HG03064 (cell line): ENCODE measurements at regions not wholly inside any gene's neighbourhood (a gene's known extent, or its start where the extent isn't known, plus 50 kb on each side); places are given as distances from the start of the nearest gene placed in this dataset.
"Not testable (repeated sequence)": the region's sequence is repeated elsewhere in the genome, so short reads cannot be mapped to it uniquely, and the experiment has no call there.

Experiments
- ATAC-seq: cut with Tn5 transposase; IDR thresholded peaks from one replicate; pipeline ENCODE4 v1.9.1; 2021; ENCODE audit warnings: low read depth; ENCODE audit not compliant: unreplicated experiment

GRCh38 chr10:3971713-3972112 is 186.7 kb upstream of the KLF6 start:
- ATAC-seq: no peak

DNA sequence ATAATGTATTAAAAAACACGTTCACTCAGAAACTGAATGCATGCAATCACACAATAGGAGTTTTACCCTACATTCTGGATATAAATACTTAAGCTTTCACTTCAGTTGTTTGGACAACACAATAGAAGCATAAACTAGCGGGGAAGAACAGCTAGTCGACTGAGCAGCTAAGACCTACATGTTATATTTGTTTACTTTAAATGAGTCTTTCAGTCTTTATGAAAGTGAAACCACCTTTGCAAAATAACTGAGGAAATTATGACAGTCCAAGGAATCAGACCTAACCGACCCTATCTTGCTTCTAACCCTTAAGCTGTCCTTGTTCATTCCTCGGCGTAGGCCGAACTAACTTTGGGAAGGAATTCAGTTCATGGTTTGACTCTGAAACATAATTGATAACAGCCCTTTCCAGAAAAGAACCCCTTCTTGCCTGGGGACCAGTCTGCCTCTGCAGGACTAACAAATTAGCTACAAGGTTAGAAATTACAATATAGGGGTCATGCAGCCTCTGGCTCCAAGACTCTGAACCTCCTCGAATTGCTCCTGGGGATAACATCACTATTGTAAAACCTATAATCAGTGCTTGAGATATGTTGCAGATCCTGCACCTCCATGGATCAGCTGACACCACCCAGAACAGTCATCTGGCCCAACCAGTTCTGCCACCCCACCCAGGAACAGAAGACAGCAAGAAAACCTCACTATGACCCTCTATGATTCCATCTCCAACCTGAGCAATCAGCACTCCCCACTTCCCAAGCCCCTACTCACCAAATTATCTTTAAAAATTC is 185.1 kb upstream of the KLF6 start:
- ATAC-seq: no peak

GRCh38 chr10:3968727-3969126 is 183.7 kb upstream of the KLF6 start:
- ATAC-seq: no peak

DNA sequence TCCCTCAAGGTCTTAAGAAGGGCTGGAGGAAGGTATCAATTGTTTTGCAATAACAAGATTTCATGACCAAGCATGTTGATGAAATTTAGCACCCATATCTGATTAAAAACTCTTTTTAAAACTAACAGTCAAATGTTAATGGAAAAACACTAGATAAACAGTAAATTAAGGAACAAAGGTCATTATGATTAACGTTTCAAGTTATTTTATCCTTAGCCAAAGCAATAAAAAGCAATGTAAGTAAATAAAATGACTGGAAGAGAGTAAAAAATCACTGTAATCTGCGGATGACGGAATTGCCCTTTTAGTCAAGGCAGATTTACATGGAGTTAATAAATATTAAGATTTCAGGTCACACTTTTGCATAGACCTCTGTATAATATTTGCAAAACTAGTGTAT is 179.5 kb upstream of the KLF6 start:
- no peak for ATAC-seq

DNA sequence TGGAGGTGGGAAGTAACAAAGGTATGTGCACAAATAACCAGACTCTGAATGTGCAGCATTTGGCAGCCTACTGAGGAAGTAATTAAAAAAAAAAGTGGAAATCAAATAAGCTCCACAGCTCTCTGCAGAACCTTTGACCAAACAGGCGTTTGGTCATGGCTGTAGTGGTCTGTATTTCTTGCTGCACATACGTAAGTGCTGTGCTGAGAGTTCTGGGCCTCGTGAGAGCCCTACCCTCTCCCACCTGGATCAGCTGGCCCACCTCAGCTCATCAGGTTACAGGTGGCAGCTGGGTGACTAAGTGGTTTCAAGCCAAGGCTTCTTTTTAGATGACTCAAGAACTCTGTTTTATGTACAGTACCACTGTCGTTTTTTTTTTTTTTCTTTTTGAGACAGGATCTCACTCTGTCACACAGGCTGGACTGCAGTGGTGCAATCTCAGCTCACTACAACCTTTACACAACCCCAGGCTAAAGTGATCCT is 178.2 kb upstream of the KLF6 start:
- ATAC-seq: no peak

GRCh38 chr10:3961082-3961481 is 176.1 kb upstream of the KLF6 start:
- ATAC-seq: peak; percentile 77

GRCh38 chr10:3960496-3960895 is 175.5 kb upstream of the KLF6 start:
- ATAC-seq: no peak

DNA sequence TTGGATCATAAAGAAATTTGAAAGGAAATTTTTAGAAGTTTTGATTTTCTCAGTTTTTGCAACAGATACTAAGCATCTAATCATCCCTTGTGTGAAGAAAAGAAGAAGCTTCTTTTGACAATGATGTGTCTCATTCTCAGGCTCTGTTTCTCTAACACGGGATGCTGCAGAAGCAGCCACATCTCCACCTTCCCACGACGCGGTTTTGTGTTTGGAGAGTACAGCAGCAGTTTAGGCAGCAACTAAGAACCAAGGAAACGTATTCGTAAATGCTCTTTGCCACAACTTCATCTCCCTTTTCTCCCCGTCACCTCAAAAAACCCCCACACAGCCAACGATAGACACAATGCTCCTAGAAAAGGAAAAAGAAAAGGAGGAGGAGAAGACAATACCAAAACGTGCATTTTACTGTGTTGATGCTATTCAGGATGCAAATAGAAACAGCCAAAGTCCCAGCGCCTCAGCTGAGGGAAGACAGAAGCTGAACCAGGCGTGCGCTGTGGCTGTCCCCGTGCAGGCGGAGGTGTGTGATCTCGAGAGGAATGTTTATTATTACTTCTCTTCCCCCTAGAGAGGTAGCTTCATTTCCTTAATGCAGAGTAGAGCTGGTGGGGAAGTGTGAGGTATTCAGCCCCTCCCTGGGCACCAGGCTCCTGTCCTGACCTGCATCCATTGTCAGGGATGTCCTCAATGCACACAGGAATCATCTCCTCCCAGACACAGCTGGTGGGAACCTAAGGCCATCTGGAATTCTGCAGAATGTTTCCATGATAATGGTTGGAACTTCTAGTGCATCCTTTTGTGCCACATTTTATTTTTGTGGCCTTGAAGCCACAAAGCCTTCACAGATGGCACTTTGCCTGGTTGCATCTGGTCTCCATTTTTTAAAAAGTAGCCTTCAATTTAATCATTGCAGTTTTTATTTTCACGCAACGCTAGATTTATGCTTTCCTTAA is 174.6 kb upstream of the KLF6 start:
- no peak for ATAC-seq

DNA sequence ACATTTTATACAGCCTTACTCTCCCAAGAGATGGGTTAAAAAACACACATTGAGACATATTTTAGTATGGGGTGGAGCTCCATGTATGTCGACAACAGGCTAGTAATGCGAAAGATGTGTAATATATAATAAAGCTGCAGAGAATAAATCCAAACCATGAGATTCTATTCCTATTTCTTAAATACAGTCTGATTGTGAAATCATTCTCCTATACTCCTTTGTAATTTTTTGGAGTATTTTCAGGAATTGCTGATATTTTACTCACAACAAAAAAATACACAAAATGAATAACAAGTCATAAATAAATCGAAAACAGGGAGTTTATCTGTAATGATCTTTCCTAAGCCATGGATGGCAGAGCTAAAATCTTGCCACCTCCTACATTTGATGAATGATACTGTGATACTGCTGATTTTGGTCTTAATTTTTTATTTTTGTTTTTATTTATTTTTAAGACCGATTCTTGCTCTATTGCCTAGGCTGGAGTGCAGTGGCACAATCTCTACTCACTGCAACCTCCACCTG is 173.5 kb upstream of the KLF6 start:
- no peak for ATAC-seq

DNA sequence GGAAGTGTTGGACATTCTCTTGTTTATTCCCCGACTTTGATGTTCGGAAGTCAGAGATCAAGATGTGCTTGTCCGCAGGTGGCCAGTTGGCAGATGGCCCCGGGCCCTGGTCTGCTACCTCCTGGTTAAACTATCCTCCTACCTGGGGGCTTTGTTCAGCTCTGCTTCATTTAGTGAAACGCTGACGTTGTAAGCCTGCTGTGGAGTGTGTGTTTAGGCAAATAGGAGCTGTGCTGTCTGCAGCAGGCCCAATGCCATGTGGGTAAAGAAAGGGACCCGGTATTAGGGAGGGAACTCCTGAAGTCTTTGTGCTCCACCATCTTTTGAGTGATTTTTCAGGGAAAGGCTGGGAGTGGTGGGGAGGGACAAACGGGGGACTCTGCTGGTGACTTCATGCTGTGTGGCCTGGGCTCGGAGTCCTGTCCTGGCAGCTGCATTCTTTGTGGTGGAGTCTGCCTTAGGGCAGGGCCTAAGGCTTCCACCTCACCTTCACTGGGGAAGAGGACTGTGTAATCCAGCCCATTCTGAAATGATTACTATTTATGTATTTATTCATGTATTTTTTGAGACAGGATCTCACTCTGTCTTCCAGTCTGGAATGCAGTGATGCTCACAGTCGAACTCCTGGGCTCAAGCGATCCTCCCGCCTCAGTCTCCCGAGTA is 171.1 kb upstream of the KLF6 start:
- ATAC-seq: no peak

DNA sequence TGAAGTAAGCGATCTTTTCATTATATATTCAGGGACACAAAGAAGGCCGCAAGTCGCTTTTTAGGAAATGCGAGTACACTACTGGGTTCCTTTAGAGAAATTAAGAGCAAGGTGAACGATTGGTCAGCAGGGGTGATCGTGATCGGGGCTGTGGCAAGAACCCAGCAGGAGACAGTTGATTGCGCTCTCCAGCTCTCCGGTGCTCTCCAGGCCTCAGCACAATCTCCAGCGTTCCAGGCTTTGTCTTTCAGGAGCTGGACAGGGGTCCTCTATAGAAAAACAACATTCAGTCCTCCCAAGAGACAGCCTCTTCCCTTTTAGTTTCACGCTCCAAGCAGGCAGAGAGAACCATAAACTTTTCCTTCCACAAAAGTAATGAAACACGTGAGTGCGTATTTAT is 170.5 kb upstream of the KLF6 start:
- no peak for ATAC-seq

GRCh38 chr10:3954615-3955014 is 169.6 kb upstream of the KLF6 start:
- no peak for ATAC-seq

GRCh38 chr10:3954007-3954406 is 169.0 kb upstream of the KLF6 start:
- ATAC-seq: not testable (repeated sequence)

- no peak for ATAC-seq
Measured at GRCh38 chr10:3951993-3952392, 167.0 kb upstream of the KLF6 start.

DNA sequence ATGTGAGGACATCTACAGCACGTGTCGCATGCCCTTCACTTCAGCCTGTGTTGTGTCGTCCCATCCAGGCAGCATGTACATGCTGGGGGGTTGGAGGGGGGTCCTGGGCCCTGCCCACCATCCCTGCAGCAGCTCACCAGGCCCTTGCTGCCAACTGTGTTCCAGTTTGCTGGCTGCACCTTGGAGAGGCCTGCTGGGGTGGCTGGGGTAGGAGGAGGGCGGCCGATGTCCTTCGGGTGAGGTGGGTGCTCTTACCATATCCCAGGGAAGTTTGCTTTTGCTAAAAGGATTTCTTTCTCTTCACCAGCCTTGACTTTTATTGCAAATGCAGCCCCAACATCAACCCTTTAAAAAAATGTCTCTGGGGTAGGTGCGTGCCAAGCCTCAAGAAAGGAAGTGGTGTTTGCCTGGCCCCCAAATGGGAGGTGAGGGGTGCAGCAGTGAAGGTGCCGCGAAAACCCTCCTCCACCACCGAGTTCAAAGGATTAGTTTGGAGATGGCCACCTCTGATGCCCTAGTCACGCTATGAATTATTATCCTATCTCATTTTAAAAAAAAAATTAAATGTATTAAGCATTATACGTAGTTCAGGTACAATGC is 165.8 kb upstream of the KLF6 start:
- ATAC-seq: no peak

- no peak for ATAC-seq
Measured at GRCh38 chr10:3949711-3950110, 164.7 kb upstream of the KLF6 start.

GRCh38 chr10:3948843-3949242 is 163.8 kb upstream of the KLF6 start:
- ATAC-seq: no peak

DNA sequence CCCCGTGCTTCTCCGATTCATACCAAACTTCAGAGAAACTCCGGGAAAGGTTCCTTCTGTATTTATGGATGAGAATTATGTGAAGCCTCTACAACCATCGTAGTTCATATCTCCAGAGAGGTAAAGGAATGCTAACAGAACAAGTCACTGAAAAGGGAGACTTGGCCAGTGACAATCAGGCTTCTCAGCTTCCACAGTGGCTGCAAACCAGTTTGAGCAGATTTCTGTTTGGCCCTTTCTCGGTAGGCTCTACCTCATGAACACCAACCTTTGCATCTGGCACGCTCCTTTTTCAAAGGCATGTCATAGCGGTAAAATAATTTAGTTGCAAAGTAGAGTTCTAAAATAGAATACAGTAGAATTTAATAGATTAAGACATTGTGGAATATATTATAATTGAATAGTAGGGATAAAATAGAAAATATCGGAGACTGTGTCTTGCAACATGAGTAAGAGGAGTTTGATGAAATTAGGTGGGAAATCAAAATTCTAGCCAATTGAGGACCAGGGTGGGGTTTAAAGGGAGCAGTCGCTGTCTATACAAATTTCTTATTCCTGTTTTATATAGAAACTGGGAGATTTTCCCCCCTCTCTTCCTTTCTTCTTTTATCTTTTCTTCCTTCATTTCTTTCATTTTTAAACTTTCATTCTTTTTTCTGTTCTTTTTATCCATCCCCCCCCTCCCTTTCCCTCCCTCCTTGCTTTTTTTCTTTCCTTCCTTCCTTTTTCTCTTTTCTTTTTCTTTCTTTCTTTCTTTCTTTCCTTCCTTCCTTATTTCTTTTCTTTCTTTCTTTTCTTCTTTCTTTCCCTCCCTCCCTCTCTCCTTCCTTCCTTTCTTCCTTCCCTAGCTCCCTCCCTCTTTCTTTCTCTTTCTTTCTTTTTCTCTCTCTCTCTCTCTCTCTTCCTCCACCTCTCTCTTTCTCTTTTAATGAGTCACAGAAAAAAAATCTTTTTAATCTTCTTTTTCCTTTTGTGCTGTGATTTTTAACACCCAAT is 161.5 kb upstream of the KLF6 start:
- no peak for ATAC-seq

DNA sequence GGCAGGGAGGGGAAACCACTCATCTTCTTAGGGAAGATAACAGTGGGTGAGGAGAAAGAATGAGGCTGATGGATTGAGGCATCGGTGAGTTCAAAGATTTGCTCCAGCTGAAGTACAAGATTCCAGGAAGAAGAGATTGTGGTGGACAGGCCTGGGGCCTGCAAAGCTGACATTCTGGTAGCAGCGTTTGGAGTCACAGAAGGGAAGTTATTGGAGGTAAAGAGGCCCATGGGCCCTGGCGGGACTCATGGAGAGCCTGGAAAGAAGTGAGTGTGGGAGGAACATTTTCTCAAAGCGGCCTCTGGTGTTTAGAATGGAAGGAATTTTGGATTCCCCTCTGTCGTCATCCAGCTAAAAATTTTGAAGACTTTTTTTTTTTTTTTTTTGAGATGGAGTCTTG is 160.0 kb upstream of the KLF6 start:
- no peak for ATAC-seq
